CD14-positive monocyte (primary cell): ENCODE measurements at regions not wholly inside any gene's neighbourhood (a gene's known extent, or its start where the extent isn't known, plus 50 kb on each side); places are given as distances from the start of the nearest gene placed in this dataset.
A peak's percentile ranks its signal among the peaks of the same experiment; 100 is the strongest.

Experiments used
- DNase-seq, 3 donors: peaks; one replicate each; pipeline ENCODE4 v3.0.0-alpha.2; 2011 to 2022
- H2AFZ ChIP-seq: 2 replicates; pipeline ENCODE4 v1.6.0; 2012; ENCODE audit warnings: mild to moderate bottlenecking, low read depth, low read length, inconsistent platforms; ENCODE audit not compliant: insufficient read depth, poor library complexity, severe bottlenecking
- H3K27ac ChIP-seq, 2 donors: 1 replicate in 1 of 2; 2 replicates in 1 of 2; pipeline ENCODE4 v1.5.1; 2012 to 2013; ENCODE audit warnings: low read length in 2 of 2, control low read depth in 1 of 2, inconsistent platforms in 1 of 2, low read depth in 1 of 2, mild to moderate bottlenecking in 1 of 2
- H3K27me3 ChIP-seq, 2 donors: one replicate each; pipeline versions ENCODE4 v1.6.0 to v1.6.1; 2011 to 2013; ENCODE audit warnings: low read length in 2 of 2; ENCODE audit not compliant: control insufficient read depth in 2 of 2, insufficient read depth in 2 of 2
- H3K36me3 ChIP-seq, 2 donors: replicated peaks in 1 of 2; 1 replicate in 1 of 2; 2 replicates in 1 of 2; pipeline versions ENCODE4 v1.5.1 to v1.6.1; 2012 to 2013; ENCODE audit warnings: low read length in 2 of 2, control low read depth in 1 of 2, inconsistent platforms in 1 of 2, mild to moderate bottlenecking in 1 of 2; ENCODE audit not compliant: insufficient read depth in 2 of 2, control insufficient read depth in 1 of 2
- H3K4me1 ChIP-seq, 2 donors: 1 replicate in 1 of 2; 2 replicates in 1 of 2; pipeline versions ENCODE4 v1.5.1 to v1.6.1; 2012 to 2013; ENCODE audit warnings: low read length in 2 of 2, control low read depth in 1 of 2, inconsistent platforms in 1 of 2, mild to moderate bottlenecking in 1 of 2, moderate library complexity in 1 of 2; ENCODE audit not compliant: insufficient read depth in 2 of 2, control insufficient read depth in 1 of 2
- H3K4me2 ChIP-seq: replicated peaks from 2 replicates; pipeline ENCODE3; 2012; ENCODE audit warnings: low read length, moderate library complexity, mild to moderate bottlenecking; ENCODE audit not compliant: poor library complexity, severe bottlenecking; ENCODE audit errors: extremely low read depth
- H3K4me3 ChIP-seq, 3 experiments: fragments of 200-600 bp in 1 of 3; sonication (generic) in 1 of 3; replicated peaks in 1 of 3; 1 replicate in 2 of 3; 2 replicates in 1 of 3; pipeline ENCODE4 v1.5.1; 2011 to 2013; ENCODE audit warnings: low read length in 3 of 3, mild to moderate bottlenecking in 3 of 3, control low read depth in 2 of 3, low read depth in 2 of 3, inconsistent platforms in 1 of 3, moderate library complexity in 1 of 3
- H3K79me2 ChIP-seq: 2 replicates; pipeline ENCODE4 v1.6.0; 2012; ENCODE audit warnings: mild to moderate bottlenecking, control low read depth, inconsistent platforms, low read length, moderate library complexity; ENCODE audit not compliant: insufficient read depth
- H3K9ac ChIP-seq: 2 replicates; pipeline ENCODE4 v1.6.0; 2017; ENCODE audit warnings: low read length, mild to moderate bottlenecking; ENCODE audit not compliant: insufficient read depth, poor library complexity, severe bottlenecking
- H3K9me3 ChIP-seq, 2 donors: replicated peaks in 1 of 2; 1 replicate in 1 of 2; 2 replicates in 1 of 2; pipeline versions ENCODE4 v1.5.1 to v1.6.1; 2012 to 2013; ENCODE audit warnings: low read length in 2 of 2, control low read depth in 1 of 2; ENCODE audit not compliant: control insufficient read depth in 1 of 2, insufficient read depth in 1 of 2
- H4K20me1 ChIP-seq: 2 replicates; pipeline ENCODE4 v1.6.0; 2012; ENCODE audit warnings: mild to moderate bottlenecking, low read length, control low read depth, moderate library complexity; ENCODE audit not compliant: insufficient read depth
- H3K27ac Mint-ChIP-seq, 7 donors: one replicate each; pipeline ENCODE4 v1.8.0; 2020; ENCODE audit warnings: mild to moderate bottlenecking in 7 of 7, mixed read lengths in 7 of 7, moderate library complexity in 6 of 7, inconsistent platforms in 2 of 7
- H3K27me3 Mint-ChIP-seq, 3 donors: one replicate each; pipeline ENCODE4 v1.8.0; 2021 to 2022; ENCODE audit warnings: low read depth in 3 of 3, mild to moderate bottlenecking in 3 of 3, mixed read lengths in 3 of 3, moderate library complexity in 3 of 3, inconsistent platforms in 1 of 3
- H3K36me3 Mint-ChIP-seq, 2 donors: one replicate each; pipeline ENCODE4 v1.8.0; 2020; ENCODE audit warnings: mixed read lengths in 2 of 2, inconsistent platforms in 1 of 2, mild to moderate bottlenecking in 1 of 2
- H3K4me1 Mint-ChIP-seq: one replicate; pipeline ENCODE4 v1.8.0; 2020; ENCODE audit warnings: mild to moderate bottlenecking, mixed read lengths
- H3K4me3 Mint-ChIP-seq, 2 donors: one replicate each; pipeline ENCODE4 v1.8.0; 2020; ENCODE audit warnings: mild to moderate bottlenecking in 2 of 2, mixed read lengths in 2 of 2, moderate library complexity in 1 of 2
- H3K9me3 Mint-ChIP-seq, 7 donors: one replicate each; pipeline ENCODE4 v1.8.0; 2020 to 2022; ENCODE audit warnings: mixed read lengths in 7 of 7, mild to moderate bottlenecking in 6 of 7, moderate library complexity in 6 of 7, inconsistent platforms in 2 of 7
- CTCF ChIP-seq: fragments of 200-600 bp; IDR thresholded peaks from one replicate; pipeline ENCODE4 v1.8.0; 2022; ENCODE audit warnings: antibody characterized with exemption, mild to moderate bottlenecking
- WGBS: methylation state at CpG from one replicate; pipeline ENCODE4 v1.1.5; 2013; ENCODE audit warnings: missing lambda C conversion rate; ENCODE audit not compliant: insufficient coverage; 5-methylcytosine and 5-hydroxymethylcytosine counted together
- intact Hi-C, 2 donors: fragments of 100-400 bp; cut with micrococcal nuclease; formaldehyde crosslinking; loops; one replicate each; pipeline versions ENCODE4 v1.15.0 to v1.15.1; 2023

DNA sequence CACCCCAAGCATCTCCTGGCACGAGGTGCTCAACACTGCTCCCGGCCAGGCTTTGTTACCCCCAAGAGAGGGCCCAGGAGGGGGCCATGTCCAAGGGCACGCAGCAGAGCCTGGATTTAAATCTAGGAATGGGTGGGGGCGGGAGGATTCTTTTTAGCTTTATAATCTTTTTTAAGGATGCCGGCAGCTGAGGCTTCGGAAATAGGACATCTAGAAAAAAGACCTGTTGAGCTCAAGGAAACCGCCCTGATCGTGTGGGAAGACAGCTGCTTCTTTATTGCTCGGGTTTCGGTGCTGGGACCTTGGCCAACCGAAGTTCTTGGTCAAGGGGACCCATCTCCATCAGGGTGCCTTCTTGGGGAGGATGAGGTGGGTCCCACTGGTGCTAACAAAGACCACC lies 317.9 kb downstream of the CTTN start:
- Mint-ChIP-seq H3K36me3 (no peaks in the 10 kb centered on the region), H3K4me1 (no peaks in the 10 kb centered on the region), H3K9me3 (peaks cover 0 to 6% (median 0%) of the 10 kb centered on the region in 7 donors), H3K27me3 (peaks cover 22 to 31% (median 22%) of the 10 kb centered on the region in 3 donors), H3K4me3 (no peak overlapping the region), H3K27ac (no peak overlapping the region)
- no peaks in the 10 kb centered on the region for H3K36me3 ChIP-seq
- no peak for DNase-seq
- no peaks in the 10 kb centered on the region for H3K9me3 ChIP-seq
- no peaks in the 10 kb centered on the region for H3K4me1 ChIP-seq
- no peak for TF ChIP-seq CTCF
- no peak overlapping the region for H3K9ac ChIP-seq
- intact Hi-C loops: no loop called here
- H3K27me3 ChIP-seq: peaks cover 0 to 5% of the 10 kb centered on the region in 2 donors
- no peak overlapping the region for H3K27ac ChIP-seq
- H4K20me1 ChIP-seq: no peaks in the 10 kb centered on the region
- 90% methylated on average over 8 of the region's 11 CpGs for WGBS
- no peak overlapping the region for H3K4me3 ChIP-seq
- H3K79me2 ChIP-seq: no peaks in the 10 kb centered on the region
- H3K4me2 ChIP-seq: no peak overlapping the region
- H2AFZ ChIP-seq: no peak overlapping the region

DNA sequence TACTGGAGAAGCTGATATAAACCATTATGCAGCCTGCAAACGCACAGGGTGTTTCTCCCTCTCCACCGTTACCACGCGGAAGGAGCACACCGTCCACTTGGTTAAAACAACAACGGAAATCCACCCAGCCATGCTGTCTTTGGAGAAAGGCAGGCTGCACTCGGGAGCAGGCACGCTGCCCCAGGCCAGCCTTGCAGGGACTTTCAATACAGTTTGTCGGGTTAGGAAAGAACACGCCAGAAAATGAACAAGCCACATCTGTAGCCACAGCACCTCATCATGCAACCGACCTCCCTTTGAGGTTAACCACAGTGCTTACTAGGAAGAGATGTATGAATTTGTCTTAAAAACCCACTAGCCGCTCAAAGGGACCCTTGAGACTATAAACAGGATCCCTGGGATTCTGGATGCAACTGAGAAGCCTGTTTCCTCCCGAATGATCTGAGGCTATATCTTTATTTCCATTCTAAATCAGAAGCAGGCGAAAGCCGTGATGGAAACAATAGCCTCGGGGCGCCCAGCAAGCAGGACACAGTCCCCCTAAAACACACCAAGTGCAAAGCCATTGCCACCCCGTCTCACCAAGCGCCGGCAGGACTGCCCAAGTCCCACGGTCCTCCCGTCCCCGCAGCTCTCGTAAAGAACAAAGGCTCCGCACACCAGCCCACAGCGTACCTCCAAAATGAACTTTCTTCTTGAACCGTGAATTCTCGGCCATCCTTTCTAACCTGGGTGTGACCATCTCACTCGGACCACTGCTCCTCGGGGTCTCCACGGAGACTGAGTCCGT lies 318.9 kb downstream of the CTTN start:
- H3K4me3 Mint-ChIP-seq: peak overlapping the region in 1 of 2 donors; percentile 54
- Histone ChIP-seq H4K20me1 (no peaks in the 10 kb centered on the region), H3K4me3 (no peak overlapping the region), H3K79me2 (no peaks in the 10 kb centered on the region), H3K27me3 (peaks cover 0 to 5% of the 10 kb centered on the region in 2 donors), H3K9ac (no peak overlapping the region), H3K27ac (no peak overlapping the region), H2AFZ (no peak overlapping the region), H3K9me3 (no peaks in the 10 kb centered on the region), H3K4me1 (no peaks in the 10 kb centered on the region), H3K4me2 (no peak overlapping the region), H3K36me3 (no peaks in the 10 kb centered on the region)
- H3K4me1 Mint-ChIP-seq: no peaks in the 10 kb centered on the region
- intact Hi-C loops: no loop called here
- H3K27ac Mint-ChIP-seq: no peak overlapping the region
- H3K36me3 Mint-ChIP-seq: no peaks in the 10 kb centered on the region
- WGBS: 60% methylated on average over 23 of the region's 32 CpGs
- H3K27me3 Mint-ChIP-seq: peaks cover 15 to 29% (median 16%) of the 10 kb centered on the region in 3 donors
- H3K9me3 Mint-ChIP-seq: peaks cover 0 to 6% (median 0%) of the 10 kb centered on the region in 7 donors
- no peak for TF ChIP-seq CTCF
- no peak for DNase-seq
